HepG2 (cell line): ENCODE measurements at regions not wholly inside any gene's neighbourhood (a gene's known extent, or its start where the extent isn't known, plus 50 kb on each side); places are given as distances from the start of the nearest gene placed in this dataset.

Experiments used
- CEBPB ChIP-seq: IDR thresholded peaks from 2 replicates; pipeline ENCODE4 v1.6.1; 2011; ENCODE audit warnings: low read depth, low read length, improper control_type of control experiment, borderline replicate concordance
- NFYB ChIP-seq: sonication (generic); formaldehyde crosslinking; IDR thresholded peaks from 2 replicates; pipeline ENCODE4 v1.4.0; 2020; ENCODE audit warnings: missing genetic modification reagents
- ZC3H4 ChIP-seq: sonication (generic); formaldehyde crosslinking; IDR thresholded peaks from 2 replicates; pipeline ENCODE4 v1.4.0; 2020; ENCODE audit warnings: missing genetic modification reagents, borderline replicate concordance

DNA sequence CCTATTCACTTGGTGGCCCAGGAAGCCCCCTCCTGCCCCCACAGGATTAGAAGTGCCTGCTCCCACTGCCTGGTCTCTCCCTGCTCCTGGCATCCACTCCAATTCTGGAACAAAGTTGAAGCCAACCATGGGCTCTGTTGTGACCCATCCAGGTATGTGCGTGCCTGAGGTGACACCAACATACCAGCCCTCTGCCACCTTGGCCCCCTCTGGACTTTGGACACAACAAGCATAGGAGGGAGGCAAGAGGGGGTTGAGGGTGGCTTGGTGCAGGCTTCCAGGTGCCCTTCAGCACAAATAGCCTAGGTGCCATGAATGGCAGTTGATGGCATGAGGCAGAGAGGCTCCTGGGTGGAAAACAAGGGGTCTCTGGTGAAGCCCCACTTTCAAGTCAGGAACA is 600.9 kb downstream of the SI start:
- TF ChIP-seq NFYB (CRISPR knock-in tag): no peak
- no peak for TF ChIP-seq ZC3H4
- no peak for TF ChIP-seq CEBPB
